Myocyte (in vitro differentiated cells): ENCODE measurements at regions not wholly inside any gene's neighbourhood (a gene's known extent, or its start where the extent isn't known, plus 50 kb on each side); places are given as distances from the start of the nearest gene placed in this dataset.
"Not testable (repeated sequence)": the region's sequence is repeated elsewhere in the genome, so short reads cannot be mapped to it uniquely, and the experiment has no call there.

Experiments
- DNase-seq: peaks from one replicate; pipeline ENCODE4 v3.0.0-alpha.2; 2012; ENCODE audit warnings: low read depth

DNA sequence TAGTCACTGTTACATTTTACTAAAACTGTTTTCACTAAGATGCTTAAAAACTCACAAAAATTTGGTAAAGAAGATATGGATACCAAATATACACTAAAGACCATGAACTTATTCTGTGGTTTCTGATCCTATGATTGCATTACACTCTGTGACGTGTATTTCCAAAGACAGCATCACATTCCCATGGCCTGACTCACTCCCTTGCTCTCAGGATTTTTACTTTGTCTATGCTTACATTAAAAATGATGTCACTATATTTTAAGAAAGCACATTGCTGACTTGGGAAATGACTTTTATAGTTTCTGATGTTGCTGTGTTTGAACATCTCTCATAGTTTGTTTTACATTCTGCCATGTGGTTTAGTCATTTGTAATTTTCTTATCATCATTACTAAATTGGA, 327.9 kb upstream of the MAGEB18 start:
- no peak for DNase-seq

DNA sequence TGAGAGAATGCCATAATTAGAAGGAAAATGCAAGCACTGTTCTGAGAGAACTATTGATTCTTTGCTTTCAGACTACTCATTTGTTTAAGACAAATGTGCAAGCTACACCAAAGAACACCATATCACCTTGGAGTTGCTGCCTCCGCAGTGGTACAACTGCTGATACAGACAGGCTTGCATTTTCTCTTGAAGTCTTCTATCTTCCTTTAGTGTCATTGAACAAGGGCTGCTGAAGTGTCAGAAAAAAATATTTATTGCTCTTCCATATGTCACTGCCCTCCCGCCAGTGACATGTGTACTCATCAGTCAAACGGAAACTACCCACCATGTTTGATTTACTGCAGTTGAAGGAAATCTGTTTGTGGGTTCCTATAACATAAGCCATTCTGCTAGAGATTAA, 318.3 kb upstream of the MAGEB18 start:
- no peak for DNase-seq

DNA sequence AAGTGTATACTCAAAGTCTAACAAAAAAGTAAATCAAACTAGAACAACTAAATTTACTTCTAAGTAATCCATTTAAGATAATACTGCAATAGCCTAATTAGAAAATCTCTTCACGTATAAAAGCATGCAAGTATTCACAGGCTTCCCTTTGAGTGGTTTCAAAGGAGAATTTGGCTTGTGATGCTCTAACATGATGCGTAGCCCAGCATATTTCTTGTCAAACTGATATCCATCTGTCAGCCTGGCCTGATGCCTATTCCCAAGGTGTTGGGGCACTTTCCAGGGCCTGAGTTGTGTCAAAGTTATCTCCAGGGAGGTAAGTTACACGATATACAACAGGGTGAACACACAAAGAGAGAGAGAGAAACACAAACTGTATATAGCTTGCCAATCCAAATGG, 287.0 kb upstream of the MAGEB18 start:
- no peak for DNase-seq

DNA sequence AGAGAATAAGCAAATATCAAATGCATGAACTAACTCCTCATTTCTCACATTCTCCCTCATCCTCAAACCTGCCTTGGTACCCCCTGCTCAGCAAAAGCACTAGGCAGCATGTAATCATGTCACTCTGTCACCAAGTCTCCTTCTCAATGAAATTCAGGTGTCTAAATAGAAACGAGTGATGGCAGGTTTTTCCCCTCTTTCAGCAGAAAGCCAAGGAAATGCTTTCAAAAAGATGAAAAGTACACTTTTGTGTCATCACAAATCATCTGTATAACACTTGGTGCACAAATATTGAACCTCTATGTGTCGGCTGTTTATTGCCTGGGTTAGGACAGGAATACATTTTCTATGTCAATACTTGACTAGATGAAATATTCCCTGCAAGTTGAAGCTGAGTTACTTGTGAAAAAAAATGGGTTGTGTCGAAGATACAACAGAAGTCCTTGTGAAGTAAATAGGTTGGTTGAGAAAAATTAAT, 285.1 kb upstream of the MAGEB18 start:
- DNase-seq = no peak

DNA sequence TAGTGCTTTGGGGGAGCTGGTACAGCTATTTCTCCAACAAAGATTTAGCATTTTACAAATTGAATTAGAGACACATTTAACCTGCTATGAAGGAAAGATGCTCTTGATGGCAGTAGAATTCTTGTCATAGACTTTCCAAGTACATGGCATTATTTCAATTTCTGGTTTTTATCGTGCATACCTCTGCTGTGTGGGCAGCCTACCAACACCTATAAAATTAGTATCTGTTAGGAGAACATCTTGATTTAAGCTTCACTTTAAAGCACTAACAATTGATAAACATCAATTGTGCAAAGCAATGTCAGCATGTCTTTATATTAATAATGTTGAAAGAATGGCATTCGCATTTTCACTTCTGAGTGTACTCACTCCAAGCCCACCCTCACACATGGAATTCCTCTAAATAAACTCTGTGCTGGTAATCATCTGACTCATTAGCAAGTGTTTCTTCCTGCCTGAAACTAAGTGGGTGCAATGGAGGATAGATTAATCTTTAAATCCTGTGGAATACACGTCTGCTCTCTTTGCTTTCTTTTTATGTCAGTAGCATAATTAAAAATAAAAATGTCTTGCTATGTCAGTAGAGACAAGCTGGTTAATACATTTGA, 279.8 kb upstream of the MAGEB18 start:
- DNase-seq = no peak

DNA sequence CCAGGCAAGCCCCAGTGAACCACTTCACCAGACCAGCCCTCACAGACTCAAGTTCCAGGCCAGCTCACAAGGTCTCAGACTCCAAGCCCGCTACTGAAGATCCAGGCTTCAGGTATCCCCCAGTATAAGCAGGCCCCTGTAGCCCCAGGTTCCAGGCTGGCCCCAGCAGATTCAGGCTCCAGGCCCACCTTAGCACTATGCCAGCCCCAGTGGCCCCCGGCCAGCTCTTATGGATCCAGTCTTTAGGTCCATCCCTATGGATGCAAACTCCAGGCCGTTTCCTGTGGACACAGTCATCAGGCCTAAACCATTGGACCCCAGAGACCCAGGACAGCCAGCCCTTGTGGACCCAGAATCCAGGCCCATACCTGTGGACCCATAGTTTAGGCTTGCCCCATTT, 277.8 kb upstream of the MAGEB18 start:
- DNase-seq = no peak

DNA sequence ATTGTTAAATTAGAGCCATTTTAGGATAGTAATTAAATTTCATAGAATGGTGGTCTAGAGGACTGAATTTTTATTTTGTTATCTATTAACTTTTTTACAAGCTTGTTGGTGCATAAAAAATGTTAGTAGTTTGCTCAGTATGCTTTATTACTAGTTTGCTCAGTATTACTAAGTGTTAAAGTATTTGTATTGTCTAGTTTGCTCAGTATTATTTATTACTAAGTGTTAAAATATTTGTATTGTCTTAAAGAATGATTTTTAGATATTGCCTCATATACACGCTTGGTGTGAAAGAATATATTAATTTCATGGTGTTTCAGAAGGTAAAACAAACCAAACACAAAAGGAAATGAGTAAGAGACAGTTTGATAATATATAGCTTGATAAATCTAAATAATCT, 268.4 kb upstream of the MAGEB18 start:
- no peak for DNase-seq

DNA sequence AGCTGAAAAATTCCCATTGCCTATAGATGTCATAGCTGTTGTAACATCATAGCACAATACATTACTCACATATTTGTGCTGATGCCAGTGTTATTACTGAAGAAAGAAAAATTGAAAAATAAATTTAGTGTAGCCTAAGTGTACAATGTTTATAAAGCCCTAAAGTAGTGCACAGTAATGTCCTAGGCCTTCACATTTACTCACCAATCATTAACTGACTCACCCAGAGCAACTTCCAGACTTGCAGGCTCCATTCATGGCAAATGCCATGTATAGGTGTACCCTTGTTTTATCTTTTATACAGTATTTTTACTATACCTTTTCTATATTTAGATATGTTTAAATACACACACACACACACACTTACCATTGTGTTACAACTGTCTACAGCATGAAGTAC, 265.4 kb upstream of the MAGEB18 start:
- DNase-seq = no peak

DNA sequence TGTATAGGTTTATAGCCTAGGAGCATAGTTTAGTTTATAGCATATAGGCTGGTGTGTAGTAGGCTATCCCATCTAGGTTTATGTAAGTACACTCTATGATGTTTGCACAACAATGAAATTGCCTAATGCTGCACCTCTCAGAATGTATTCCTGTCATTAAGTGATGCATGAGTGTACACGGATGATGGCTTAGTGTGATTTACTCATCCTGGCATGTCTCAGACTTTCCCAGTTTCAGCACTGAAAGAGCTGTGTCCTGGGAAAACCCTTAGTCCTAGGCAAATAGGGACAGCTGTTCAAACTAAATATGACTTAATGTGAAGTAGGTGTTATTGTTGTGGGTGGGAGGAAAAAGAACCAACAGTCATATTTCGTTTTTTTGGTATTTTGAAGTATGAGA, 264.9 kb upstream of the MAGEB18 start:
- no peak for DNase-seq

DNA sequence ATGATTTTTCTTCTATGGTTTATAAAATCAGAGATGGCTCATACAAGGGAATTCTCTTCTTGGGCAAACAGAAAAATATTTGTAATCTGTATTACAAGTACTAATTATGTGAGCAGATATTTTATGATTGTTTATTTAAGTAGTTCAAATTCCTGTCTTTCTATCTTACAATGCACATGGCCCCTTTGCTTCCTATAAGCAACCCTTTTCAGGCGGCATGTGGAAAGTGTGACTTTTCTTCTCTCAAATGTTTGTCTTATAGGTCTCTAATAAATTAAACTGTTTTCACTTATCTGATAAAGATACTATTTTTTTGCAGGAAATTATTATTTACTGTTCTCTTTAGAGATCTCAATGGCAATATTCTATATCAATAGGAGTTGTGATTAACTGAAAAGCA, 259.3 kb upstream of the MAGEB18 start:
- no peak for DNase-seq

DNA sequence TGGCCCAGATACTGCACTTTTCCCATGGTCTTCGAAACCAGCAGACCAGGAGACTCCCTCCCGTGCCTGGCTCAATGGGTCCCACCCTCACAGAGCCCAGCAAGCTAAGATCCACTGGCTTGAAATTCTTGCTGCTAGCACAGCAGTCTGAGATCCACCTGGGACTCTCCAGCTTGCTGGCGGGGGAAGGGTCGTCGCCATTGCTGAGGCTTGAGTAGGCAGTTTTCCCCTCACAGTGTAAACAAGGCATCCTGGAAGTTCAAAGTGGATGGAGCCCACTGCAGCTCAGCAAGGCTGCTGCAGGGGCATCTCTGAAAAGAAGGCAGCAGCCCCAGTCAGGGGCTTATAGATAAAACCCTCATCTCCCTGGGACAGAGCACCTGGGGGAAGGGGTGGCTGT, 255.6 kb upstream of the MAGEB18 start:
- not testable (repeated sequence) for DNase-seq

DNA sequence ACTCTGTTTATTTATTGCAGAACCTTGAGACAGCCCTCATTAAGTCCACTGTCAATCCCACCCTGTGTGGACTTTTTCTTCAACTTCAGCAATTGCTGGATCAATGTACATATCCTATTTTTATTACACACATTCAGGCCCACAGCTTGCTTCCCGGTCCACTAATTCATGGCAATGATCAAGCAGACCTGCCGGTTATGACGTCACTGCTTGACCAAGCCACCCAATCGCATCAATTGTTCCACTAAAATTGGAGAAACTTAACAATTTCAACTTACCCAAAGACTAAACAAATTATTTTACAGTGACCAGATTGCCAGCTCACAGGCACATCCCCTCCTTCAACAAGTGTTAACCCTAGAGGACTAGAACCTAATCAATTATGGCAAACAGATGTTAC, 240.4 kb upstream of the MAGEB18 start:
- DNase-seq = no peak

DNA sequence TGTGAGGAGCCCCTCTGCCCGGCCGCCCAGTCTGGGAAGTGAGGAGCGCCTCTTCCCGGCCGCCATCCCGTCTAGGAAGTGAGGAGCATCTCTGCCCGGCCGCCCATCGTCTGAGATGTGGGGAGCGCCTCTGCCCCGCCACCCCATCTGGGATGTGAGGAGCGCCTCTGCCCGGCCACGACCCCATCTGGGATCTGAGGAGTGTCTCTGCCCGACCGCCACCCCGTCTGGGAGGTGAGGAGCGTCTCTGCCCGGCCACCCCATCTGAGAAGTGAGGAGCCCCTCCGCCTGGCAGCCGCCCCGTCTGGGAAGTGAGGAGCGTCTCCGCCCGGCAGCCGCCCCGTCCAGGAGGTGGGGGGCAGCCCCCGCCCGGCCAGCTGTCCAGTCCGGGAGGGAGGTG, 232.4 kb upstream of the MAGEB18 start:
- DNase-seq = not testable (repeated sequence)

DNA sequence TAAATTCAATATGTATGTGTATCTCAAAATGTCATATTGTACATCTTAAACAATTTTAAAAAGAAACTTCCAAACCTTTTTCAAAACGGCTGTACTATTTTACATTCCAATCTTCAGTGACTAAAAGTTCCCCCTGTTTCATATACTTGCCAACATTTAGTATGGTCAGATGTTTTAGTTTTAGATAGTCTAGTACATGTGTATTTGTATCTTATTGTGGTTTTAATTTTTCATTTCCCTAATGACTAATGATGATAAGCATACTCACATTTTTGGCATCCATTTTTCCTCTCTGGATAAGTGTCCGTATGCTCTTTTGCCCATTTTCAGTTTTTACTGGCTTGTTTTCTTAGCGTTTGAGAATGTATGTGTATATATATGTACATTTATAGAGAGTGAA, 212.2 kb upstream of the MAGEB18 start:
- DNase-seq = no peak

DNA sequence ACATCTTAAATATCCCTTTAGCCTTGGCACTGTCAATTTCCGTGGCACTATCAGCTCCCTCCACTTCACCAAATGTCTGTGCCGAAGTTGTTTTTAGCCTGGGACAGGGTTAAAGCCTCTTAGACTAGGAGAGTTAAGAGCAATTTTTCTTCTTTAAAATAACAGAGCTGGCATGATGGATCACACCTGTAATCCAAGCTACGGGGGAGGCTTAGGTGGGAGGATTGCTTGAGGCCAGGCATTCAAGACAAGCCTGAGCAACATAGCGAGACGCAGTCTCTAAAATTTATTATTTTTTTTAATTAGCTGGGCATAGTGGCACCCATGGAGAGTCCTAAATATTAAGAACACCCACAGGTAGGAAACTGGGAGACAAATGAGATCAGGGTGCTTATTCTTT, 209.8 kb upstream of the MAGEB18 start:
- DNase-seq = no peak

DNA sequence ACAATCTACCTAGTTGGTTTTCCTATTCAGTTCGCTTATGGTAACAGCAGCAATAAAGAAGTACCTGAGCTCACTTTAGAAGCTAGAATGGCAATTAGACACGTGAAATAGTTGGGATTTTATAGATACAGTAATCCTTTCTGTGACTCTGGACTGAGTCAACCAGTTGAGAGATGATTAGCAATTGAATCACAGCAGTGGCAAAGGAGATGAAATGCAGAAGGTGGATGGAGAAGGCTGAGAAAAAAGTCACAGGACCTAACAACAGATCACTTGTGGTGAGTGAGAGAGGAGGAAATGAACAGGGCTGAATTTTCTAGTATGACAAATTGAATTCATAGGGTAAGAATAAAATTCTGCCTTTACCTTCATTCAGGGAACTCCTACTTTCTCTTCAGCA, 197.1 kb upstream of the MAGEB18 start:
- DNase-seq = no peak

DNA sequence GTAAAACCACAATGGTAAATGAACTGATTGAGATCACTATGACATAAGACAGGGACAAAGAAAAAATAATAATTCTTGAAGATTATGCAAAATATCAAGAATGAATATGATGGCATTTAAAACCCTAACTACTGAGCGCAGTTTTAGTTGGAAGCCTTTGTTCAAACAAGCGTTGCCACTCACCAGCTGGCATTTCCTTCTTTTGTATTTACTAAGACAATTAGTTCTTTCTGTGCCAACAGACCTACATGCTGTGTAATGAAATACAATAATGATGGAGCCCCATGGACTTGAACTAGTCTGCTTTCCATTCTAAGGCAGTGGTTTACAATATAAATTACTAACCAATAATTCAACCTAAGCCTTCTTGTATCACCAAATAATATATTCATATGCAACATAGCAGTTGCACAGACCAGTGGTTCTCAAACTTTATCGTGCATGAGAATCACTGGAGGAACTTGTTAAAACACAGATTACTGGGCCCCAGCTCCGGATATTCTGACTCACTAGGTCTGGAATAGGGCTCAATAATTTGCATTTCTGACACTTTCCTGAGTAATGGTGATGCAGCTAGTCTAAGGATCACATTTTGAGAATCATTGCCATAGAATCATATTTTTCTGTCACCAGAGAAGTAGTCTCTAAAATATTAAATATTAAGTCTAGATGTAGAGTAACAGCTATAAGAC, 196.4 kb upstream of the MAGEB18 start:
- no peak for DNase-seq

DNA sequence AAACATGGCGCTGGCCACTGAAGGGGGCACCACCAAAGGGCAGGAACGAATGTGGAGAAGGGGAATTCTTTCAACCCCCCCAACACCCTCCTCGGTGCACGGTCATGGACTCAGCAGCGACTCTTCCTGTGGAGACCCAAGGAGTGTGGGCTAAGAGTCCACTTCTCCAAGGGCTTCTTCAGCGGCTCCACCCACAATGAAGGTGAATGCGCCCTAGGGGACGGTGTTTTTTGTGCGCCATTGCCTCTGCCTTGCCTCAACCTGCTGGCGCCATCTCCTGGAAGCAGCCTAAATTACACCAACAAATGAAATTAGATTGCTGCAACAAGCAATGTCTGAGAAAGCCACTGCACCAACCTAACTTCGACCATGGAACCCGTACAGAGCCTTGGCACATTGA, 169.2 kb upstream of the MAGEB18 start:
- no peak for DNase-seq

DNA sequence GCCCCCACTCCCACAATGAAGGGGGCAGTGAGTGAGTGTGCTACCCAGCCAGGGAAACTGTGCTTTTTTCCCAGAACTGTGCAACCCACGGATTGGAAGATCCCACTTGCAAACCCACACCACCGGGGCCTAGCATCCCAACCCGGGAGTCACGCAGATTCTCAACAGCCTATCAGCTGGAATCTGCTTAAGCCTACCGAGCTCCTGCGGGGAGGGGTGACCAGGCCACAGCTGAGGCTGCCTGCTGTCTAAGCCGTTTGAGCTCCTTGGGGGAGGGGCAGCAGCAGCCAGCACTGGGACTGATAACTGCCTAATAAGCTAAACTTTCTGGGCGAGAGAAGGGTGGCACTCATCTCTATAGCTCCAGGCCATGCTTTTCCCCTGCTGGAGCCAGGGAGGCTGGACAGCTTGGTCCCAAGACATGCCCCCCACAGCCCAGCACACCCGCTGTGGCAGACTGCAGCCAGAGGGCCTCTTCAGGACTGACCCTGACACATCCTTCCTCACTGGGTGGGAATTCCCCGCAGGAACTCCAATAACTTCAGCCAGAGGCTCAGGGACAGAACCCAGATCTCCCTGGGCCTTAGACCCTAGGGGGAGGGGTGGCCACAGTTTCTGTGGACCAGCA, 161.3 kb upstream of the MAGEB18 start:
- DNase-seq = no peak

DNA sequence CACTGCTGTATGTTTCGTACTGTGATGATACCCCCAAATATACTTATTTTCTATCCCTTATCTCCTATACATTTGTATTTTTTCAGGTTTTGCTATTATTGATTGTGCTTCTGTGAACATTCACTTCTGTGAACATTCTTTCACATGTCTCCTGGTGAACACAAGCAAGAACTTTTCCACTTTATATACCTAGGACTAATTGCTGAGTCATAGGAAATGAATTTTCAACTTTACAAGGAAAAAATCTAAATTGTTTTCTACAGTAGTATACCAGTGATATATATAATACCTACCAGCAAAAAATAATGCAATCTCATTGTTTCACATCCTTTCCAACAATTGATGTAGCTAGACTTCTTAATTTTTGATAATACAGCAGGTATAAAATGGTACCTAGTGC, 139.5 kb upstream of the MAGEB18 start:
- DNase-seq = no peak

DNA sequence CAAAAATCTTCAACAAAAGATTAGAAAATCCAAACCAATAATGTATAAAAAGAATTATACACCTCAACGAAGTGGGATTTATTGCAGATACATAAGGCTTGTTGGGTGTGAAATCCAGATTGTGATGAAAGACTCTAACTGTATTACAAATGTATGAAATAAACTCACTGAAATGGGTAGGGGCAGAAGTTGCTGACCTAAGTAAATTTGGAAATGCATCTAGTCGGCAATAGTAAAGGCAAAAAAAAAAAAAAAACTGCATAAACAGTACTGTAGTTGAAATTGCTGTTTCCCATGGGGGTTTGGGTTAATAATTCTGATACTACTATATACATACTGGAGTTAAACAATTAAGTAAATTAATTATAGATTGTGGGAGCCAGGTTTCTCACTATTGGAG, 130.7 kb upstream of the MAGEB18 start:
- no peak for DNase-seq

DNA sequence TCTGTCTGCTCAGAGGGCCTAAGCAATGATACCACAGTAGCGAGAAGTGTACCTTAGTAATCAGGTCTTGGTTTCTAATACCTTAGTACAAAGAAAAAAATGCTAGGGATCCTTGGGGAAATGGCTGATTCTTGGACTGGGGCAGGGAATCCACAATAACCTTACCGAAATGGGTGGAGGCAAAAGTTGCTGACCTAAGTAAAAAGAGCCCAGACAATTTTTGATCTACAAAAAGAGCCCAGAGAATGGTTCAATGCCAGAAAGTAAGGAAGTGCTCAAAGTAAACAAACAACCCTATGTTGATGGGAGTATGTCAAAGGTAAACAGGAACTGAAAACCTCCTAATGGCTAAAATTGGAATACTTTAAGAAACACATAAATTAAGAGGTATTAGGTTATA, 130.1 kb upstream of the MAGEB18 start:
- DNase-seq = no peak

DNA sequence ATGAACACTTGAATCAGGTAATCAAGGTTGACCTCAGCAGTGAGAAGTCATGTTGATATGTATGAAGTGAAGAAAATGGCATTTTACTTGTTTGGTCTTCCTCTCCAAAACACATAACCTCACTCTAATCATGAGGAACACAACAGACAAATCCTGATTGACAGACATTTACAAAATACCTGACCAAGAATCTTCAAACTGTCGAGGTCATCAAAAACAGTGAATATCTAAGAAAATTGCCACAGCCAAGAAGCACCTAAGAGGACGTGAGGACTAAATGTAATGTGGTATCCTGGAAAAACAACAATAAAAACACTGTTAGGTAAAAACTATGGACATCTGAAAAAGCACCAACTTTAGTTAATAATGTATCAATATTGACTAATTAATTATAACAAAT, 129.5 kb upstream of the MAGEB18 start:
- DNase-seq = no peak
